Testis (tissue), 2 donors: ENCODE measurements at regions not wholly inside any gene's neighbourhood (a gene's known extent, or its start where the extent isn't known, plus 50 kb on each side); places are given as distances from the start of the nearest gene placed in this dataset.

Source experiments
- POLR2A ChIP-seq: fragments of 450-650 bp; IDR thresholded peaks from one replicate; pipeline ENCODE4 v1.6.1; 2017; ENCODE audit warnings: antibody characterized with exemption, mild to moderate bottlenecking, moderate library complexity
- TF ChIP-seq, protein P1 (sequence below), 3 experiments: fragments of 450-650 bp in 2 of 3; fragments of 200-600 bp in 1 of 3; sonication (generic) in 1 of 3; IDR thresholded peaks; one replicate each; pipeline ENCODE4 v1.5.1; 2016 to 2019; ENCODE audit warnings: antibody characterized with exemption in 3 of 3, mild to moderate bottlenecking in 2 of 3, moderate library complexity in 1 of 3

DNA sequence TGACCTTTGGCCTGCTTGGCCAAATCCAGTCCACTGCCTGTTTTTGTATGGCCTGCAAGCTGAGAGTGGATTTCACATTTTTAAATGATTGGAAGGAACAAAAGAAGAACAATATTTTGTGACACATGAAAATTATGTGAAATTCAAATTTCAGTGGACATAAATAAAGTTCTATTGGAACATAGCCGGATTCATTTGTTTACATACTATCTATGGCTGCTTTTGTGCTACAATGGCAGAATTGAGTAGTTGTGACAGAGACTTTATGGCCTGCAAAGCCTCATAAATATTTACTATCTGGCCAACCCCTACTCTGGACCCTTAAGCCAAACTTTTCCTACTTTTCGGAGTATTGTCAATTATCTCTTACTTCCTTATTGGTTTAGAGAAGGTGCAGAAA, 66.6 kb upstream of the IPO9 start:
- TF ChIP-seq, protein P1, sequence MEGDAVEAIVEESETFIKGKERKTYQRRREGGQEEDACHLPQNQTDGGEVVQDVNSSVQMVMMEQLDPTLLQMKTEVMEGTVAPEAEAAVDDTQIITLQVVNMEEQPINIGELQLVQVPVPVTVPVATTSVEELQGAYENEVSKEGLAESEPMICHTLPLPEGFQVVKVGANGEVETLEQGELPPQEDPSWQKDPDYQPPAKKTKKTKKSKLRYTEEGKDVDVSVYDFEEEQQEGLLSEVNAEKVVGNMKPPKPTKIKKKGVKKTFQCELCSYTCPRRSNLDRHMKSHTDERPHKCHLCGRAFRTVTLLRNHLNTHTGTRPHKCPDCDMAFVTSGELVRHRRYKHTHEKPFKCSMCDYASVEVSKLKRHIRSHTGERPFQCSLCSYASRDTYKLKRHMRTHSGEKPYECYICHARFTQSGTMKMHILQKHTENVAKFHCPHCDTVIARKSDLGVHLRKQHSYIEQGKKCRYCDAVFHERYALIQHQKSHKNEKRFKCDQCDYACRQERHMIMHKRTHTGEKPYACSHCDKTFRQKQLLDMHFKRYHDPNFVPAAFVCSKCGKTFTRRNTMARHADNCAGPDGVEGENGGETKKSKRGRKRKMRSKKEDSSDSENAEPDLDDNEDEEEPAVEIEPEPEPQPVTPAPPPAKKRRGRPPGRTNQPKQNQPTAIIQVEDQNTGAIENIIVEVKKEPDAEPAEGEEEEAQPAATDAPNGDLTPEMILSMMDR (IDR thresholded peaks at IDR 0.05): no peak
- TF ChIP-seq POLR2A: no peak
